ENCODE measurements at regions not wholly inside any gene's neighbourhood (a gene's known extent, or its start where the extent isn't known, plus 50 kb on each side); places are given as distances from the start of the nearest gene placed in this dataset.

GRCh38 chr17:71063559-71063958 lies 894.2 kb downstream of the KCNJ2 start:
- TF ChIP-seq CTCF (conservative IDR thresholded peaks at IDR 0.05; ENCODE audit: low read depth, low read length) (no peak), EZH2 (IDR thresholded peaks at IDR 0.05; ENCODE audit: borderline replicate concordance, low read depth, low read length, poor library complexity, severe bottlenecking) (no peak)
